SK-N-SH treated with all-trans-retinoic acid at 6 μM for 48 hours (cell line): ENCODE measurements at regions not wholly inside any gene's neighbourhood (a gene's known extent, or its start where the extent isn't known, plus 50 kb on each side); places are given as distances from the start of the nearest gene placed in this dataset.

Source experiments
- ATAC-seq: fragments of 200-7000 bp; cut with Tn5 transposase; 3 replicates; pipeline ENCODE4 v1.9.1; 2020; ENCODE audit warnings: mild to moderate bottlenecking, moderate library complexity
- ARNTL ChIP-seq: fragments of 450-650 bp; formaldehyde crosslinking; IDR thresholded peaks from 2 replicates; pipeline ENCODE4 v1.5.0; 2020; ENCODE audit warnings: low read depth, mild to moderate bottlenecking, moderate library complexity, borderline replicate concordance
- BACH2 ChIP-seq: fragments of 250-450 bp; sonication (Bioruptor Pico); IDR thresholded peaks from 2 replicates; pipeline ENCODE4 v1.9.0; 2021; ENCODE audit warnings: mild to moderate bottlenecking, borderline replicate concordance
- CSDC2 ChIP-seq: fragments of 250-450 bp; sonication (Bioruptor Pico); IDR thresholded peaks from 2 replicates; pipeline ENCODE4 v1.5.0; 2020; ENCODE audit warnings: mild to moderate bottlenecking, moderate library complexity
- ESRRG ChIP-seq: fragments of 250-450 bp; sonication (Bioruptor Pico); IDR thresholded peaks from 2 replicates; pipeline ENCODE4 v1.6.1; 2021; ENCODE audit warnings: mild to moderate bottlenecking
- GLIS3 ChIP-seq: fragments of 250-450 bp; sonication (Bioruptor Pico); IDR thresholded peaks from 2 replicates; pipeline ENCODE4 v1.5.0; 2020; ENCODE audit warnings: mild to moderate bottlenecking, moderate library complexity
- ISL1 ChIP-seq: fragments of 250-450 bp; sonication (Bioruptor Pico); IDR thresholded peaks from 2 replicates; pipeline ENCODE4 v2.1.2; 2022; ENCODE audit warnings: mild to moderate bottlenecking, moderate library complexity
- OSR1 ChIP-seq: fragments of 250-450 bp; sonication (Bioruptor Pico); IDR thresholded peaks from 2 replicates; pipeline ENCODE4 v1.8.0; 2022; ENCODE audit warnings: moderate library complexity, mild to moderate bottlenecking, inconsistent platforms
- PPARA ChIP-seq: fragments of 250-450 bp; sonication (Bioruptor Pico); IDR thresholded peaks from 2 replicates; pipeline ENCODE4 v1.5.0; 2020; ENCODE audit warnings: mild to moderate bottlenecking, borderline replicate concordance
- RARB ChIP-seq: fragments of 250-450 bp; sonication (Bioruptor Pico); IDR thresholded peaks from 2 replicates; pipeline ENCODE4 v1.8.0; 2021; ENCODE audit warnings: mild to moderate bottlenecking, moderate library complexity
- SNAI2 ChIP-seq: fragments of 250-450 bp; sonication (Bioruptor Pico); IDR thresholded peaks from 2 replicates; pipeline ENCODE4 v1.5.0; 2020; ENCODE audit warnings: mild to moderate bottlenecking, moderate library complexity
- TCF4 ChIP-seq: fragments of 250-450 bp; sonication (Bioruptor Pico); IDR thresholded peaks from 2 replicates; pipeline ENCODE4 v1.8.0; 2021; ENCODE audit warnings: mild to moderate bottlenecking, moderate library complexity, borderline replicate concordance
- TOX ChIP-seq: fragments of 250-450 bp; sonication (Bioruptor Pico); IDR thresholded peaks from 2 replicates; pipeline ENCODE4 v1.8.0; 2021; ENCODE audit warnings: mild to moderate bottlenecking, moderate library complexity, borderline replicate concordance
- ZC3H10 ChIP-seq: fragments of 250-450 bp; sonication (Bioruptor Pico); IDR thresholded peaks from 2 replicates; pipeline ENCODE4 v1.5.1; 2021; ENCODE audit warnings: mild to moderate bottlenecking, moderate library complexity
- ZFP3 ChIP-seq: fragments of 250-450 bp; sonication (Bioruptor Pico); IDR thresholded peaks from 2 replicates; pipeline ENCODE4 v1.5.0; 2020; ENCODE audit warnings: mild to moderate bottlenecking, moderate library complexity
- ZFP30 ChIP-seq: fragments of 450-650 bp; formaldehyde crosslinking; IDR thresholded peaks from 2 replicates; pipeline ENCODE4 v1.5.0; 2022; ENCODE audit warnings: mild to moderate bottlenecking, moderate library complexity
- ZNF565 ChIP-seq: fragments of 450-650 bp; formaldehyde crosslinking; conservative IDR thresholded peaks from 2 replicates; pipeline ENCODE4 v1.5.0; 2020; ENCODE audit warnings: low read depth, mild to moderate bottlenecking, moderate library complexity
- ZNF70 ChIP-seq: fragments of 450-650 bp; formaldehyde crosslinking; IDR thresholded peaks from 2 replicates; pipeline ENCODE4 v1.5.0; 2020; ENCODE audit warnings: mild to moderate bottlenecking, moderate library complexity
- ZNF8 ChIP-seq: fragments of 450-650 bp; formaldehyde crosslinking; IDR thresholded peaks from 2 replicates; pipeline ENCODE4 v1.5.0; 2020; ENCODE audit warnings: mild to moderate bottlenecking, moderate library complexity
- TF ChIP-seq, protein P1 (sequence below): fragments of 250-450 bp; sonication (Bioruptor Pico); IDR thresholded peaks from 2 replicates; pipeline ENCODE4 v1.5.1; 2021; ENCODE audit warnings: mild to moderate bottlenecking, moderate library complexity
- TF ChIP-seq, protein P2 (sequence below): fragments of 250-450 bp; sonication (Bioruptor Pico); IDR thresholded peaks from 2 replicates; pipeline ENCODE4 v1.8.0; 2021; ENCODE audit warnings: low read depth, mild to moderate bottlenecking, moderate library complexity, borderline replicate concordance
- TF ChIP-seq, protein P3 (sequence below): fragments of 250-450 bp; sonication (Bioruptor Pico); IDR thresholded peaks from 2 replicates; pipeline ENCODE4 v1.5.1; 2020; ENCODE audit warnings: low read depth, mild to moderate bottlenecking, moderate library complexity
- TF ChIP-seq, protein P4 (sequence below): fragments of 250-450 bp; sonication (Bioruptor Pico); IDR thresholded peaks from 2 replicates; pipeline ENCODE4 v1.8.0; 2020; ENCODE audit warnings: mild to moderate bottlenecking, moderate library complexity, borderline replicate concordance
- TF ChIP-seq, protein P5 (sequence below): fragments of 250-450 bp; sonication (Bioruptor Pico); IDR thresholded peaks from 2 replicates; pipeline ENCODE4 v1.5.0; 2020; ENCODE audit warnings: mild to moderate bottlenecking, moderate library complexity

DNA sequence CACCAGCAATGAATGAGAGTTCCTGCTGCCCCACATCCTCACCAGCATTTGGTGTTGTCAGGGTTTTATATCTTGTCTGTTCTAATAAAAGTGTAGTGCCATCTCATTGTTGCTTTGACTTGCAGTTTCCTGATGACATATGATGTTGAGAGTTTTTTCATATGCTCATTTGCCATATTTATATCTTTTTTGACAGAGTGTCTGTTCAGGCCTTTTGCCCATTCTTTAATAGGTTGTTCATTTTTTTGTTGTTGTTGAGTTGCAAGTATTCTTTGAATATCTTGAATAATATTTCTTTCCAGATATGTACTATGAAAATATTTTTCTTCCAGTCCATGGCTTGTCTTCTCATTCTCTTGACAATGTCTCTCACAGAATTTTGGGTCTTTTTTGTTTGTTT is 111.7 kb upstream of the KCNJ15 start:
- no peak for TF ChIP-seq RARB
- no peak for TF ChIP-seq CSDC2 (CRISPR knock-in tag)
- TF ChIP-seq TCF4 (CRISPR knock-in tag): no peak
- no peak for TF ChIP-seq ZC3H10 (CRISPR knock-in tag)
- TF ChIP-seq ZNF70 (CRISPR knock-in tag): no peak
- no peak for TF ChIP-seq BACH2
- no peak for TF ChIP-seq OSR1 (CRISPR knock-in tag)
- TF ChIP-seq, protein P1, sequence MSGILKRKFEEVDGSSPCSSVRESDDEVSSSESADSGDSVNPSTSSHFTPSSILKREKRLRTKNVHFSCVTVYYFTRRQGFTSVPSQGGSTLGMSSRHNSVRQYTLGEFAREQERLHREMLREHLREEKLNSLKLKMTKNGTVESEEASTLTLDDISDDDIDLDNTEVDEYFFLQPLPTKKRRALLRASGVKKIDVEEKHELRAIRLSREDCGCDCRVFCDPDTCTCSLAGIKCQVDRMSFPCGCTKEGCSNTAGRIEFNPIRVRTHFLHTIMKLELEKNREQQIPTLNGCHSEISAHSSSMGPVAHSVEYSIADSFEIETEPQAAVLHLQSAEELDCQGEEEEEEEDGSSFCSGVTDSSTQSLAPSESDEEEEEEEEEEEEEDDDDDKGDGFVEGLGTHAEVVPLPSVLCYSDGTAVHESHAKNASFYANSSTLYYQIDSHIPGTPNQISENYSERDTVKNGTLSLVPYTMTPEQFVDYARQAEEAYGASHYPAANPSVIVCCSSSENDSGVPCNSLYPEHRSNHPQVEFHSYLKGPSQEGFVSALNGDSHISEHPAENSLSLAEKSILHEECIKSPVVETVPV (CRISPR knock-in tag): no peak
- no peak for TF ChIP-seq ZNF8 (CRISPR knock-in tag)
- TF ChIP-seq GLIS3 (CRISPR knock-in tag): no peak
- TF ChIP-seq, protein P2, sequence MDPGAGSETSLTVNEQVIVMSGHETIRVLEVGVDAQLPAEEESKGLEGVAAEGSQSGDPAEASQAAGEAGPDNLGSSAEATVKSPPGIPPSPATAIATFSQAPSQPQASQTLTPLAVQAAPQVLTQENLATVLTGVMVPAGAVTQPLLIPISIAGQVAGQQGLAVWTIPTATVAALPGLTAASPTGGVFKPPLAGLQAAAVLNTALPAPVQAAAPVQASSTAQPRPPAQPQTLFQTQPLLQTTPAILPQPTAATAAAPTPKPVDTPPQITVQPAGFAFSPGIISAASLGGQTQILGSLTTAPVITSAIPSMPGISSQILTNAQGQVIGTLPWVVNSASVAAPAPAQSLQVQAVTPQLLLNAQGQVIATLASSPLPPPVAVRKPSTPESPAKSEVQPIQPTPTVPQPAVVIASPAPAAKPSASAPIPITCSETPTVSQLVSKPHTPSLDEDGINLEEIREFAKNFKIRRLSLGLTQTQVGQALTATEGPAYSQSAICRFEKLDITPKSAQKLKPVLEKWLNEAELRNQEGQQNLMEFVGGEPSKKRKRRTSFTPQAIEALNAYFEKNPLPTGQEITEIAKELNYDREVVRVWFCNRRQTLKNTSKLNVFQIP (CRISPR knock-in tag): no peak
- no peak for TF ChIP-seq SNAI2
- TF ChIP-seq, protein P3, sequence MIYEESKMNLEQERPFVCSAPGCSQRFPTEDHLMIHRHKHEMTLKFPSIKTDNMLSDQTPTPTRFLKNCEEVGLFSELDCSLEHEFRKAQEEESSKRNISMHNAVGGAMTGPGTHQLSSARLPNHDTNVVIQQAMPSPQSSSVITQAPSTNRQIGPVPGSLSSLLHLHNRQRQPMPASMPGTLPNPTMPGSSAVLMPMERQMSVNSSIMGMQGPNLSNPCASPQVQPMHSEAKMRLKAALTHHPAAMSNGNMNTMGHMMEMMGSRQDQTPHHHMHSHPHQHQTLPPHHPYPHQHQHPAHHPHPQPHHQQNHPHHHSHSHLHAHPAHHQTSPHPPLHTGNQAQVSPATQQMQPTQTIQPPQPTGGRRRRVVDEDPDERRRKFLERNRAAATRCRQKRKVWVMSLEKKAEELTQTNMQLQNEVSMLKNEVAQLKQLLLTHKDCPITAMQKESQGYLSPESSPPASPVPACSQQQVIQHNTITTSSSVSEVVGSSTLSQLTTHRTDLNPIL (CRISPR knock-in tag): no peak
- TF ChIP-seq ISL1 (CRISPR knock-in tag): no peak
- TF ChIP-seq ZFP3 (CRISPR knock-in tag): no peak
- TF ChIP-seq TOX (CRISPR knock-in tag): no peak
- TF ChIP-seq ARNTL (CRISPR knock-in tag): no peak
- TF ChIP-seq ESRRG (CRISPR knock-in tag): no peak
- TF ChIP-seq, protein P4, sequence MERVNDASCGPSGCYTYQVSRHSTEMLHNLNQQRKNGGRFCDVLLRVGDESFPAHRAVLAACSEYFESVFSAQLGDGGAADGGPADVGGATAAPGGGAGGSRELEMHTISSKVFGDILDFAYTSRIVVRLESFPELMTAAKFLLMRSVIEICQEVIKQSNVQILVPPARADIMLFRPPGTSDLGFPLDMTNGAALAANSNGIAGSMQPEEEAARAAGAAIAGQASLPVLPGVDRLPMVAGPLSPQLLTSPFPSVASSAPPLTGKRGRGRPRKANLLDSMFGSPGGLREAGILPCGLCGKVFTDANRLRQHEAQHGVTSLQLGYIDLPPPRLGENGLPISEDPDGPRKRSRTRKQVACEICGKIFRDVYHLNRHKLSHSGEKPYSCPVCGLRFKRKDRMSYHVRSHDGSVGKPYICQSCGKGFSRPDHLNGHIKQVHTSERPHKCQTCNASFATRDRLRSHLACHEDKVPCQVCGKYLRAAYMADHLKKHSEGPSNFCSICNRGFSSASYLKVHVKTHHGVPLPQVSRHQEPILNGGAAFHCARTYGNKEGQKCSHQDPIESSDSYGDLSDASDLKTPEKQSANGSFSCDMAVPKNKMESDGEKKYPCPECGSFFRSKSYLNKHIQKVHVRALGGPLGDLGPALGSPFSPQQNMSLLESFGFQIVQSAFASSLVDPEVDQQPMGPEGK: no peak
- TF ChIP-seq, all 23 proteins: peak for 0
- ATAC-seq: no peak

DNA sequence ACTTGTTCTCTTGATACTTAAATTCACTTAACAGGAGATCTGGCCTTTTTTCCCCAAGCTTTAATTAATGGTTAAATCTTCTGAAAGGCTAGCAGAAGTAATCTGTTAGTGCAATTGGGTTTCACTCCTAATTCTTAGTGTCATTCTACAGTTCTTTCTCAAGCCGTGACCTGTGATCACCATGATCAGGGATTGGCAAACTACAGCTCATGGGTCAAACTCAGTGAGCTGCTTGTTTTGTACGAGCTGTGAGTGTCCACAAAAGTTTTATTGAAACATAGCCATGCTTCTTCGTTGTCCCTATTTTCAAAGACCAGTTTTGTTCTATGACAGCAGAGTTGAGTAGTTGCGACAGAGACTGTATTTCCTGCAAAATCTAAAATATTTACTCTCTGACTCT is 109.4 kb upstream of the KCNJ15 start:
- ATAC-seq: no peak
- TF ChIP-seq BACH2 (no peak), SNAI2 (no peak), CSDC2 (CRISPR knock-in tag) (no peak), RARB (no peak), ZNF565 (CRISPR knock-in tag) (no peak), ZFP30 (CRISPR knock-in tag) (no peak), ISL1 (CRISPR knock-in tag) (no peak), OSR1 (CRISPR knock-in tag) (no peak), ZC3H10 (CRISPR knock-in tag) (no peak), PPARA (no peak), TCF4 (CRISPR knock-in tag) (no peak), GLIS3 (CRISPR knock-in tag) (no peak), ZNF70 (CRISPR knock-in tag) (no peak)
- TF ChIP-seq, protein P2 (CRISPR knock-in tag): no peak
- TF ChIP-seq, protein P3 (CRISPR knock-in tag): no peak
- TF ChIP-seq, protein P4: no peak
- TF ChIP-seq, protein P5, sequence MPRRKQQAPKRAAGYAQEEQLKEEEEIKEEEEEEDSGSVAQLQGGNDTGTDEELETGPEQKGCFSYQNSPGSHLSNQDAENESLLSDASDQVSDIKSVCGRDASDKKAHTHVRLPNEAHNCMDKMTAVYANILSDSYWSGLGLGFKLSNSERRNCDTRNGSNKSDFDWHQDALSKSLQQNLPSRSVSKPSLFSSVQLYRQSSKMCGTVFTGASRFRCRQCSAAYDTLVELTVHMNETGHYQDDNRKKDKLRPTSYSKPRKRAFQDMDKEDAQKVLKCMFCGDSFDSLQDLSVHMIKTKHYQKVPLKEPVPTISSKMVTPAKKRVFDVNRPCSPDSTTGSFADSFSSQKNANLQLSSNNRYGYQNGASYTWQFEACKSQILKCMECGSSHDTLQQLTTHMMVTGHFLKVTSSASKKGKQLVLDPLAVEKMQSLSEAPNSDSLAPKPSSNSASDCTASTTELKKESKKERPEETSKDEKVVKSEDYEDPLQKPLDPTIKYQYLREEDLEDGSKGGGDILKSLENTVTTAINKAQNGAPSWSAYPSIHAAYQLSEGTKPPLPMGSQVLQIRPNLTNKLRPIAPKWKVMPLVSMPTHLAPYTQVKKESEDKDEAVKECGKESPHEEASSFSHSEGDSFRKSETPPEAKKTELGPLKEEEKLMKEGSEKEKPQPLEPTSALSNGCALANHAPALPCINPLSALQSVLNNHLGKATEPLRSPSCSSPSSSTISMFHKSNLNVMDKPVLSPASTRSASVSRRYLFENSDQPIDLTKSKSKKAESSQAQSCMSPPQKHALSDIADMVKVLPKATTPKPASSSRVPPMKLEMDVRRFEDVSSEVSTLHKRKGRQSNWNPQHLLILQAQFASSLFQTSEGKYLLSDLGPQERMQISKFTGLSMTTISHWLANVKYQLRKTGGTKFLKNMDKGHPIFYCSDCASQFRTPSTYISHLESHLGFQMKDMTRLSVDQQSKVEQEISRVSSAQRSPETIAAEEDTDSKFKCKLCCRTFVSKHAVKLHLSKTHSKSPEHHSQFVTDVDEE (CRISPR knock-in tag): no peak
